Nephron (organoid): ENCODE measurements at regions not wholly inside any gene's neighbourhood (a gene's known extent, or its start where the extent isn't known, plus 50 kb on each side); places are given as distances from the start of the nearest gene placed in this dataset.

Experiments used
- H3K27ac Mint-ChIP-seq, 3 experiments: 2 replicates each; pipeline ENCODE4 v1.8.0; 2020; ENCODE audit warnings: mixed read lengths in 3 of 3, mild to moderate bottlenecking in 2 of 3, moderate library complexity in 1 of 3
- H3K27me3 Mint-ChIP-seq: 2 replicates; pipeline ENCODE4 v1.8.0; 2021; ENCODE audit warnings: low read depth, mild to moderate bottlenecking, moderate library complexity, mixed read lengths
- H3K36me3 Mint-ChIP-seq: 2 replicates; pipeline ENCODE4 v1.8.0; 2020; ENCODE audit warnings: low read depth, mixed read lengths
- H3K4me1 Mint-ChIP-seq: 2 replicates; pipeline ENCODE4 v1.8.0; 2020; ENCODE audit warnings: mixed read lengths
- H3K4me3 Mint-ChIP-seq, 3 experiments: 2 replicates each; pipeline ENCODE4 v1.8.0; 2020; ENCODE audit warnings: mild to moderate bottlenecking in 3 of 3, mixed read lengths in 3 of 3, moderate library complexity in 2 of 3
- H3K9me3 Mint-ChIP-seq: 2 replicates; pipeline ENCODE4 v1.8.0; 2020; ENCODE audit warnings: mixed read lengths
- TF ChIP-seq, protein P1 (sequence below), 3 experiments: fragments of 200-600 bp; sonication (generic); IDR thresholded peaks; one replicate each; pipeline ENCODE4 v1.5.0; 2021; ENCODE audit warnings: antibody characterized with exemption in 3 of 3; ENCODE audit not compliant: unreplicated experiment in 3 of 3

DNA sequence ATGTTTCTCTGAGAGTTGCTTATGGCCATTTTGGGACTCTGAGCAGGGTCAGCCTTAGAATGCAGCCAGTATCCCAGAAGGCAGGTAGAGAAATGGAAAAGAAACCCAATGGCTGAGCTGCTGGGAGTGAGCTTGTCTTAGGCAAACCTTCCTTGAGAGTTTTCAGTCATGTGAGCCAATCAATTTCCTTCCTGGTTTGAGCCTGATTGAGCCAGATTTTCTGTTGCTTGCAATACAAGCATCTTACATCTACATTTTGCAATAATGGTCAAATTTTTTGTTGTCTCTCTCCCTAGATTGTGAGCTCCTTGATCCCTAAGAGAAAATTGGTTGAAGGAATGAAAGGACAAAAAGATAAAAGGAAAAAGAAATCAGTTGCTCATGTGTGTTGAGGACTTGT lies 155.3 kb downstream of the SNX18 start:
- peaks cover 5% of the 10 kb centered on the region for H3K4me1 Mint-ChIP-seq
- no peak overlapping the region for H3K4me3 Mint-ChIP-seq
- no peaks in the 10 kb centered on the region for H3K36me3 Mint-ChIP-seq
- H3K27ac Mint-ChIP-seq: no peak overlapping the region
- TF ChIP-seq, protein P1, sequence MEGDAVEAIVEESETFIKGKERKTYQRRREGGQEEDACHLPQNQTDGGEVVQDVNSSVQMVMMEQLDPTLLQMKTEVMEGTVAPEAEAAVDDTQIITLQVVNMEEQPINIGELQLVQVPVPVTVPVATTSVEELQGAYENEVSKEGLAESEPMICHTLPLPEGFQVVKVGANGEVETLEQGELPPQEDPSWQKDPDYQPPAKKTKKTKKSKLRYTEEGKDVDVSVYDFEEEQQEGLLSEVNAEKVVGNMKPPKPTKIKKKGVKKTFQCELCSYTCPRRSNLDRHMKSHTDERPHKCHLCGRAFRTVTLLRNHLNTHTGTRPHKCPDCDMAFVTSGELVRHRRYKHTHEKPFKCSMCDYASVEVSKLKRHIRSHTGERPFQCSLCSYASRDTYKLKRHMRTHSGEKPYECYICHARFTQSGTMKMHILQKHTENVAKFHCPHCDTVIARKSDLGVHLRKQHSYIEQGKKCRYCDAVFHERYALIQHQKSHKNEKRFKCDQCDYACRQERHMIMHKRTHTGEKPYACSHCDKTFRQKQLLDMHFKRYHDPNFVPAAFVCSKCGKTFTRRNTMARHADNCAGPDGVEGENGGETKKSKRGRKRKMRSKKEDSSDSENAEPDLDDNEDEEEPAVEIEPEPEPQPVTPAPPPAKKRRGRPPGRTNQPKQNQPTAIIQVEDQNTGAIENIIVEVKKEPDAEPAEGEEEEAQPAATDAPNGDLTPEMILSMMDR (IDR thresholded peaks at IDR 0.05; ENCODE audit: unreplicated experiment in 3 of 3): no peak
- H3K27me3 Mint-ChIP-seq: peaks cover 4% of the 10 kb centered on the region
- H3K9me3 Mint-ChIP-seq: peaks cover 20% of the 10 kb centered on the region

DNA sequence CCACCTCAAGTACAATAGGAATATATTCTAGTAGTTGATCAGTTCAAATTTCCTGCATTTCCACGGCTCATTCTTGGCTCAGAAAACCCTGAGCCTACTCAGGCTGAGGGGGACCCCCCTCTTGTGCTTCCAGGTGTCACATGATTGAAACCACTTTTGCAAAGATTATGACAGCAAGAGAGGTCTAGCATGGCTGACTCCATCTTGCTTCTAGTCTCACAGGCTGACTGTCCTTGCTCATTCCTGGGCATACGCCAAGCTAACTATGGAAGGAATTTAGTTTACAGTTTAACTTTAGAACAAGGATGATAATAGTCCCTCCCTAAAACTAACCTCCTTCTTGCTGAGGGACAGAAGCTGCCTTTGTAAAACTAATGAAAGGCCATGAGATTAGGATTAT lies 154.1 kb downstream of the SNX18 start:
- Mint-ChIP-seq H3K9me3 (peaks cover 20% of the 10 kb centered on the region), H3K27me3 (peaks cover 4% of the 10 kb centered on the region), H3K27ac (no peak overlapping the region), H3K36me3 (no peaks in the 10 kb centered on the region), H3K4me1 (peaks cover 5% of the 10 kb centered on the region), H3K4me3 (no peak overlapping the region)
- TF ChIP-seq, protein P1 (IDR thresholded peaks at IDR 0.05; ENCODE audit: unreplicated experiment in 3 of 3): no peak

DNA sequence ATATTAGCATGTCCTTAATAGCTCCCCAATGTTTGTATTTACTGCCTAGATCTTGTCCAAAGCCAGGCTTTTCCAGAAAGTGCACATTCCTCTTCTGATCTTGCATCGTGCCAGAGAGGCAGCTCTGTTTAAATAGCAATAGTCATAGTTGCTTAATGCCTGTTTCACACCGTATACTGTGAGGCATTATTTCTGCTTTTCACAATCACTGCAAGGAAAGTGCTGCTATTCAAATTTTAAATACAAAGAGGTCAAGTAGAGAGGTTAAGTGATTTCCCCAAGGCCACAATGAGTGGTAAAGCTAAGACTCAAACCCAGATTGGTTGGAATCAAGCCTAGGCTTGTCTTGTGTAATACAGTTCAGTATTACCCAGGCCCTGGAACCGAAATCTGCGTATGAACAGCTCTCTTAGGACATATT lies 153.6 kb downstream of the SNX18 start:
- peaks cover 4% of the 10 kb centered on the region for H3K27me3 Mint-ChIP-seq
- TF ChIP-seq, protein P1 (IDR thresholded peaks at IDR 0.05; ENCODE audit: unreplicated experiment in 3 of 3): no peak
- H3K4me1 Mint-ChIP-seq: peaks cover 5% of the 10 kb centered on the region
- H3K4me3 Mint-ChIP-seq: no peak overlapping the region
- no peaks in the 10 kb centered on the region for H3K36me3 Mint-ChIP-seq
- H3K9me3 Mint-ChIP-seq: peaks cover 20% of the 10 kb centered on the region
- H3K27ac Mint-ChIP-seq: no peak overlapping the region

DNA sequence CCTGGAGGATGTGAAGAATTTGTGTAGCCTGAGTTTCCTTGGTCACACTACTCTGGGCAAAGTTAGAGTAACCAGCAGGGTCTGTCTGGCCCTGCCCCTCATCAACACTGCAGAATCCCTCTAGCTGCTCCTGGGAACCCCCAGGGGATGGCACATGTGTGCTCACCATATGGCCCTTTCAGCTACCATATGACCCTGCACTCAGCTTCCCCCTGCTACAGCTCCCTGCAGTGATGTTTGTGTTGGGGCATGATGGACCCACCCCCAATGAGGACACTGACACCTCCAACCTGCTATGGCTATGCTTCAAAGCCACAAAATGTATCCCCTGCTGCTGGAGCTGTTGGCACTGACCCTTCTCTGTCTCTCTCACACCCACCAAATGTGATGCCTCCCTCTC lies 152.7 kb downstream of the SNX18 start:
- no peaks in the 10 kb centered on the region for H3K36me3 Mint-ChIP-seq
- peaks cover 20% of the 10 kb centered on the region for H3K9me3 Mint-ChIP-seq
- TF ChIP-seq, protein P1 (IDR thresholded peaks at IDR 0.05; ENCODE audit: unreplicated experiment in 3 of 3): no peak
- peaks cover 5% of the 10 kb centered on the region for H3K4me1 Mint-ChIP-seq
- H3K27ac Mint-ChIP-seq: no peak overlapping the region
- no peak overlapping the region for H3K4me3 Mint-ChIP-seq
- peaks cover 4% of the 10 kb centered on the region for H3K27me3 Mint-ChIP-seq

DNA sequence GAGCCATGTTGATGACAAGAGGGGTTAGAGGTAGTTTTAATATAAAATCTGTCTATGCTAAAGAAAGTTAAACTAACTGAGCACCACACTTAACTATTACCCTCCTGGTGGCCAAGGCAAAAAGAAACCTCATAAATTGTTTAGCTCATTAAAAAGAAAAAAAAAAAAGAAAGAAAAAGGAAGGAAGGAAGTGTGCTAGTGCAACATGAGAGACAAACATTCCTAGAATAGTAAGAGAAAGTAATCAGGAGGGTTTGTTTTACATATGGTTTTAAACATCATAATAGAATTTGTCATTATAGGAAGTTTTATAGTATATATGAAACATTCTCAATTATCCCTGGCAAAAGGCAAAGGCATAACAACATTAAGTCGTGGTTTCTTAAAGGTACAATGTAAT lies 152.3 kb downstream of the SNX18 start:
- Mint-ChIP-seq H3K36me3 (no peaks in the 10 kb centered on the region), H3K27me3 (peaks cover 4% of the 10 kb centered on the region), H3K4me1 (peaks cover 5% of the 10 kb centered on the region), H3K27ac (no peak overlapping the region), H3K9me3 (peaks cover 20% of the 10 kb centered on the region), H3K4me3 (no peak overlapping the region)
- TF ChIP-seq, protein P1 (IDR thresholded peaks at IDR 0.05; ENCODE audit: unreplicated experiment in 3 of 3): no peak

DNA sequence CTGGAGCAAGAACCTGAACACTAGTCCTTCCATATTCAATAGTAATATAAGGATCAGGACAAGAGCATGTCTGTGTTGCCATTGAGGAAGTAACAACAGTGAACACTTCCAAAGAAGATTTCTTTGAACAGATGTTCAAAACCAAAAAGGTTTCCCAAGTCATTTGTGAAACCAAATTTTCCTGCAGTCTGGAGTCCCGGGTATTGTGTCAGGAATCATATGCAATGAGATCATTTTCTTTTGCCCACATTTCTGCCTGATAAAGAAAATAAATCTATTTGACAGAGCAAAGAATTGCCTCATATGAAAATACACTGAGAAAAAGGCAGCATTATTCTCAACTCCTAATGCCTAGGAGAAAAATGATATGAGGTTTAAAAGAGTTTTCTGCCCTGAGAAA lies 151.7 kb downstream of the SNX18 start:
- Mint-ChIP-seq H3K9me3 (peaks cover 20% of the 10 kb centered on the region), H3K27me3 (peaks cover 4% of the 10 kb centered on the region), H3K4me3 (no peak overlapping the region), H3K36me3 (no peaks in the 10 kb centered on the region), H3K27ac (no peak overlapping the region), H3K4me1 (peaks cover 5% of the 10 kb centered on the region)
- TF ChIP-seq, protein P1 (IDR thresholded peaks at IDR 0.05; ENCODE audit: unreplicated experiment in 3 of 3): no peak
